ENCODE measurements at regions not wholly inside any gene's neighbourhood (a gene's known extent, or its start where the extent isn't known, plus 50 kb on each side); places are given as distances from the start of the nearest gene placed in this dataset.

GRCh38 chr15:29601811-29602210 lies 220.5 kb downstream of the TJP1 start:
- no peak for DNase-seq

GRCh38 chr15:29600262-29600661 lies 222.0 kb downstream of the TJP1 start:
- DNase-seq, result no peak

- DNase-seq, result no peak
Measured at GRCh38 chr15:29596266-29596665, 226.0 kb downstream of the TJP1 start.

- no peak for DNase-seq
Measured at GRCh38 chr15:29593629-29594028, 228.6 kb downstream of the TJP1 start.

GRCh38 chr15:29593111-29593510 lies 229.2 kb downstream of the TJP1 start:
- no peak for DNase-seq

GRCh38 chr15:29590701-29591100 lies 231.6 kb downstream of the TJP1 start:
- no peak for DNase-seq

GRCh38 chr15:29589975-29590374 lies 232.3 kb downstream of the TJP1 start:
- no peak for DNase-seq

- DNase-seq, result no peak
Measured at GRCh38 chr15:29589416-29589815, 232.9 kb downstream of the TJP1 start.

- DNase-seq, result no peak
Measured at GRCh38 chr15:29573197-29573838, 248.9 kb downstream of the TJP1 start.

GRCh38 chr15:29571792-29572431 lies 250.4 kb downstream of the TJP1 start:
- DNase-seq, result peak; percentile 35

GRCh38 chr15:29570948-29571791 lies 251.1 kb downstream of the TJP1 start:
- peak; percentile 84 for DNase-seq

- DNase-seq, result peak; percentile 81
Measured at GRCh38 chr15:29570121-29570947, 251.9 kb downstream of the TJP1 start.

GRCh38 chr15:29569533-29570092 lies 252.7 kb downstream of the TJP1 start:
- DNase-seq, result peak; percentile 15

GRCh38 chr15:29568840-29569532 lies 253.3 kb downstream of the TJP1 start:
- DNase-seq, result peak; percentile 22

GRCh38 chr15:29567336-29567735 lies 254.9 kb downstream of the TJP1 start:
- DNase-seq, result no peak

- no peak for DNase-seq
Measured at GRCh38 chr15:29566914-29567313, 255.4 kb downstream of the TJP1 start.

GRCh38 chr15:29563112-29563511 lies 259.2 kb downstream of the TJP1 start:
- no peak for DNase-seq

- no peak for DNase-seq
Measured at GRCh38 chr15:29560896-29561295, 261.4 kb downstream of the TJP1 start.

GRCh38 chr15:29558261-29558660 lies 264.0 kb downstream of the TJP1 start:
- DNase-seq, result no peak

GRCh38 chr15:29557171-29557570 lies 265.1 kb downstream of the TJP1 start:
- DNase-seq, result no peak

- DNase-seq, result no peak
Measured at GRCh38 chr15:29556380-29556779, 265.9 kb downstream of the TJP1 start.

- DNase-seq, result no peak
Measured at GRCh38 chr15:29554531-29554930, 267.7 kb downstream of the TJP1 start.

Measured in right kidney (tissue), 1 donor.